VCaP (cell line): ENCODE measurements at regions not wholly inside any gene's neighbourhood (a gene's known extent, or its start where the extent isn't known, plus 50 kb on each side); places are given as distances from the start of the nearest gene placed in this dataset.

Source experiments
- H3K27ac ChIP-seq: fragments of 450-650 bp; 2 replicates; pipeline ENCODE4 v1.5.1; 2017
- TF ChIP-seq, protein P1 (sequence below): fragments of 450-650 bp; conservative IDR thresholded peaks from 2 replicates; pipeline ENCODE4 v1.5.1; 2017; ENCODE audit warnings: mild to moderate bottlenecking, moderate library complexity

DNA sequence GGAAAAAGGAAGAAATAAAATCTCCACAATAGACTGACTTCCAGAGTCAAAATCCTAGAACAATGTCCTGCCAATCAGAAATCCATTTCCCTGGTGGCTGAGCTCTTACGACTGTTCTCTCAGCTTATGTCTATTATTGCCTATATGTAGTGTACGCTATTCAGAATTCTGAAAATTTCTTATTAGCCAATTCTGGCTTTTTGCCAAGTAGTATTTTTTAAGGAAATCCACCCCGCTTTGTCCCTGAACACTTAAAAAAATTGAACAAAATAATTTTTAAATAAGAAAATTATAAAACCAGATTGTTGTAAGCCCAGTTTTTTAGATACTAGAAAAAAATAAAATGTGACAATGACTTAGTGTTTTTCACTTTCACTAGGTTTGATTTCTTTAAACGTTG is 143.0 kb downstream of the KCNA5 start:
- H3K27ac ChIP-seq, result no peak overlapping the region
- TF ChIP-seq, protein P1, sequence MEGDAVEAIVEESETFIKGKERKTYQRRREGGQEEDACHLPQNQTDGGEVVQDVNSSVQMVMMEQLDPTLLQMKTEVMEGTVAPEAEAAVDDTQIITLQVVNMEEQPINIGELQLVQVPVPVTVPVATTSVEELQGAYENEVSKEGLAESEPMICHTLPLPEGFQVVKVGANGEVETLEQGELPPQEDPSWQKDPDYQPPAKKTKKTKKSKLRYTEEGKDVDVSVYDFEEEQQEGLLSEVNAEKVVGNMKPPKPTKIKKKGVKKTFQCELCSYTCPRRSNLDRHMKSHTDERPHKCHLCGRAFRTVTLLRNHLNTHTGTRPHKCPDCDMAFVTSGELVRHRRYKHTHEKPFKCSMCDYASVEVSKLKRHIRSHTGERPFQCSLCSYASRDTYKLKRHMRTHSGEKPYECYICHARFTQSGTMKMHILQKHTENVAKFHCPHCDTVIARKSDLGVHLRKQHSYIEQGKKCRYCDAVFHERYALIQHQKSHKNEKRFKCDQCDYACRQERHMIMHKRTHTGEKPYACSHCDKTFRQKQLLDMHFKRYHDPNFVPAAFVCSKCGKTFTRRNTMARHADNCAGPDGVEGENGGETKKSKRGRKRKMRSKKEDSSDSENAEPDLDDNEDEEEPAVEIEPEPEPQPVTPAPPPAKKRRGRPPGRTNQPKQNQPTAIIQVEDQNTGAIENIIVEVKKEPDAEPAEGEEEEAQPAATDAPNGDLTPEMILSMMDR, result no peak

DNA sequence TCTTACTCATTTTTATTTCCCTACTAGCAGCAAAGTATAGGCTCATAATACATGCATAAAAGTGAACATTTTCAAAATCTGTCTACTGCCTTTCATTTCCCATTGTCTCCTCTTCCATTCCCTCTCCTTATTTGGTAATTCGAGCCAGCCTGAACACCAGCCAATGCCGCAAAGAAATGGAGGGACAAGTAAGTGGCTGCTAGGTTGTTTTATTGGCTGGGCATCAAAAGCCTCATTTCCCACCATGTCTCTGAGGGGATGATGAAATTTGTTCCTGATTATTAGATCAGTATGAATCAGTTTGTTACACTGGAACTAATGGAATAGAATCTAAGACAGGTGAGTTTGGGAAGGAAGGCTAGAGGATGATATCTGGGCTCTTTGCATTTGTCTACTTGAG is 143.5 kb downstream of the KCNA5 start:
- no peak overlapping the region for H3K27ac ChIP-seq
- TF ChIP-seq, protein P1, result no peak

DNA sequence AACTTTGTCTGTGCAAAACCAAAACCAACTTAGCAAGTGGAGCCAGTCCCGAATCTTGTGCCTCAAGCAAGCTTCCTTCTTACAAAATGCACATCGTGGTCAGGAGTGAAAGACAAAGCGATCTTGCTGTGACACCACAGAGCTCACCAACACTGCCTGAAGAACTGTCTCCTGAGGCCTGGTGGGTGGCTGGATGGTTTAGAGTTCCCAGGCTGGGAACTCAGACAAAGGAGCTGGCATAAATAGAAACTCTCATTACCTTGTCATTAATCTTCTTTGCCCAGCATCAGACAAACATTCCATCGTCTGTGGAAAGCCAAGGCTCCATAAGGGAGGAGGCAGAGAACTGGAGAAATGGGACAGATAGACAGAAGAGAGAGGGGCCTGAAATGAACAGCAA is 144.8 kb downstream of the KCNA5 start:
- no peak overlapping the region for H3K27ac ChIP-seq
- TF ChIP-seq, protein P1, result no peak

DNA sequence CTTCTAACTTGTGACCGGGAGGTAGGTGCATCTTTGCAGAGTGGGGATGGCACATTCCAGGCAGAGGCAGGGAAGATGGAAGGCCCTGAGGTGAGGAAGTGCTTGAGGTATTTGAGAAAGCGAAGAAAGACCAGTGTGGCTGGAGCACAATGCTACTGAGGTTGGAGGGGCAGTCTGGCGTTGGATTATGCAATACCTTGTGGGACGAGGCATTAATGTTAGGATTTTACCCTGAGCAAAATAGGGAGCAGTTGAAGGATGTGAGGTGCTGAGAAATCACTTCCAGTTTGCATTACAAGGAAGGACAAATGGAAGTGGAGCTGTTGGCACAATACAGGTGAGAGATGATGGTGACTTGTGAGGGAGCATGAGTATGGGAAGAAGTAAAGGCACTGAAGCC is 145.5 kb downstream of the KCNA5 start:
- TF ChIP-seq, protein P1, result no peak
- H3K27ac ChIP-seq, result no peak overlapping the region

DNA sequence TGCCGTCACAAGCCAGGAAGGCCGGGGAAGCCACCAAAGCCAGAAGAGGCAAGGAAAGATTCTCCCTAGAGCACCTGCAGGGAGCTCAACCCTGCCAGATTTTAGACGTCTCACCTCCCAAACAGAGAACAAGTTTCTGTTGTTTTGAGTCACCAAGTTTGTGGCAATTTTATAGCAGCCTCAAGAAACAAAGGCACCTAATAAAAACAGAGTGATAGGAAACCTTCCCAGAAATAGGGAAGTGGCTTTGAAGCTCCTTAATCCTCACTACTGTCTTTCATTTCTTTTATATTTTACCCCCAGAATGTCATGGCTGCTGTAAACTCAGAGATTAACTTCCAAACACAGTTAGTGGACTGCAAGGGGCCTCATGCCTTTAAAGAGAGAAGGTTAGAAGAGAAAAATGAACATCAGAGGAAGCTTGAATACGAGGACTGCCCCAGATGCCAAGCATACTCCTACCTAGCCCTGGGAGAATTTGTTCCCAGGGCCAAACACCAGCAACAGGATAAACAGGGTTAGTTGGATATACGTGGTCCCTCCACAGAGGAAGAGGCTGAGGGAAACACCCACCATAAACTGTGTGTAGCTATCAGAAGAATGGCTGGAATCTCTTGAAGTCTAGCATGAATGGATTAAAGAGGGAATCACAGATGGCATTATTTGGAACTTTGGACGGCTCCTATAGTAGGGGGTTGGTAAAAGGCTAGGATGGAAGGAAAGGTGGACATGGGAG is 148.3 kb downstream of the KCNA5 start:
- no peak overlapping the region for H3K27ac ChIP-seq
- TF ChIP-seq, protein P1, result no peak

DNA sequence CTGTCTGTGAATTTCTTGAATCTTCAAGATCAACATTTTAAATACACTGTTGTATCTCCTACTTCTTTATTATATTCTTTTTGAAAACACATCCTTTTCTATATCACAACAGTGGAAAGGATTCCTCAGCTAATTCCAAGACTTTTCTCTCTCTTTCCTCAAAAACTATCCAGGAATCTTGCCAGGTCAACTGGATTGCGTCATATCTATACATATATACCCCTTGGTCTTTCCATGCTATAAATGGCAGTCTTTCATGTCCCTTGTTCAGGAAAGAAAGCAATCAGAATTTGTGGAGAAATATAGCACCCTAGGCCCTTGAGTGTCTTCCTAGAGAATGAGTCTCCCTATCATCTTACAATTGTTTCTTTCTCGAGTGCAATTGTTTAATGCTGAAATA is 149.0 kb downstream of the KCNA5 start:
- no peak overlapping the region for H3K27ac ChIP-seq
- TF ChIP-seq, protein P1, result no peak

DNA sequence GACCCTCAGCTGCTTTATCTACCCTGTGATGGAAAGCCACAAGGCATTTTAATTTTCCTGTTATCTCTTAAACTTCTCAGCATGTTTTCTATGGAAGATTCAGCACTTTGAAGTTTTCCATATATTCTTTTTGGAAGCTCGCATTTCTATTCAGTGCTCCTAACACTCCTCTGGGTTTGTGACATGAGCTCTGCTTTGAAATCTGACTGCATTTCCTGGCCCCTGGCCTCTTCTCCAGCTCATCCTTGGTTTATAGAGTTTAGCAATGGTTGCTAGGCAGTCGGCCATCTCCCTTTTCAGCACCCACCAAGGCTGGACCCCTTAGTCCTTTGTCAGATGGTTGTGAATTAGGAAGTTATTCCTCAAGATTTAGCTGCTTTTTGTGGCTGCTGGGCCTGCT is 150.6 kb downstream of the KCNA5 start:
- no peak overlapping the region for H3K27ac ChIP-seq
- TF ChIP-seq, protein P1, result no peak
